ENCODE measurements at regions not wholly inside any gene's neighbourhood (a gene's known extent, or its start where the extent isn't known, plus 50 kb on each side); places are given as distances from the start of the nearest gene placed in this dataset.

DNA sequence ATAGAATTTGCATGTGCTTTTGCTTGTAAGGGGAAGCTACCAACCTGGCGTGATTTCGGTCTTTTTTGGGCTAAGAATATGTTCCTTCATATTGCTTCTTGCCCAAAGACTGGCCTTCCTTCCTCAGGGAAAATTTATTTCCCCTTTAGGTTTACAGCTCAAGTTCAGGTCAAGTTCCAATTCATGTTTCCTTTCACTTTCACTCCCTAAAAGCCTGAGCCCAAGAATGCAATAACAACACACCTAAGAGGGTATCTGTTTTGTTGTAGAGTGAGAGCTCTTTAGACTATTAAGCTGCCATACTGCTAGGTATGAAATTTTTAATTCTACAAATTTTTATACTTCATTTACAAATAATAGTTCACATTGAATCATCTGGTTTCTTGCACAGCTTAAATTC is 299.6 kb downstream of the TLL1 start:
- TF ChIP-seq CTCF (conservative IDR thresholded peaks at IDR 0.05; ENCODE audit: low read length): no peak
- no peak for TF ChIP-seq EZH2phosphoT487 (IDR thresholded peaks at IDR 0.05; ENCODE audit: borderline replicate concordance)
